H9 (cell line): ENCODE measurements at regions not wholly inside any gene's neighbourhood (a gene's known extent, or its start where the extent isn't known, plus 50 kb on each side); places are given as distances from the start of the nearest gene placed in this dataset.

Source experiments
- DNase-seq: peaks from one replicate; pipeline ENCODE4 v3.0.0-alpha.2; 2017
- H2AFZ ChIP-seq: one replicate; pipeline ENCODE4 v1.6.1; 2013; ENCODE audit warnings: mild to moderate bottlenecking, low read length, control low read depth, moderate library complexity
- H2AK5ac ChIP-seq: 2 replicates; pipeline ENCODE4 v1.6.1; 2013; ENCODE audit warnings: low read length, control low read depth, mixed read lengths; ENCODE audit not compliant: insufficient read length
- H2BK120ac ChIP-seq: one replicate; pipeline ENCODE4 v1.6.1; 2013; ENCODE audit warnings: low read depth, mild to moderate bottlenecking, low read length, control low read depth, inconsistent platforms; ENCODE audit not compliant: poor library complexity, severe bottlenecking
- H2BK12ac ChIP-seq: 2 replicates; pipeline ENCODE4 v1.6.1; 2013; ENCODE audit warnings: low read length, control low read depth, mixed read lengths, low read depth; ENCODE audit not compliant: insufficient read length
- H2BK15ac ChIP-seq: 2 replicates; pipeline ENCODE4 v1.6.1; 2013; ENCODE audit warnings: low read depth, low read length, control low read depth
- H2BK20ac ChIP-seq: one replicate; pipeline ENCODE4 v1.6.1; 2013; ENCODE audit warnings: low read depth, mild to moderate bottlenecking, low read length, control low read depth, inconsistent platforms; ENCODE audit not compliant: poor library complexity, severe bottlenecking
- H2BK5ac ChIP-seq: 2 replicates; pipeline ENCODE4 v1.6.1; 2013; ENCODE audit warnings: low read length, control low read depth, mixed read lengths; ENCODE audit not compliant: insufficient read length
- H3K14ac ChIP-seq: 2 replicates; pipeline ENCODE4 v1.6.1; 2013; ENCODE audit warnings: low read length, control low read depth; ENCODE audit not compliant: insufficient read depth
- H3K18ac ChIP-seq: 2 replicates; pipeline ENCODE4 v1.6.1; 2013; ENCODE audit warnings: low read depth, mild to moderate bottlenecking, mixed read lengths, low read length, control low read depth; ENCODE audit not compliant: insufficient read length
- H3K23ac ChIP-seq: 2 replicates; pipeline ENCODE4 v1.6.1; 2013; ENCODE audit warnings: low read length, control low read depth, mixed read lengths, low read depth; ENCODE audit not compliant: insufficient read length
- H3K23me2 ChIP-seq: 2 replicates; pipeline ENCODE4 v1.6.1; 2013; ENCODE audit warnings: low read depth, mild to moderate bottlenecking, mixed read lengths, low read length, control low read depth; ENCODE audit not compliant: insufficient read length, poor library complexity, severe bottlenecking
- H3K27ac ChIP-seq: 2 replicates; pipeline ENCODE4 v1.5.1; 2013; ENCODE audit warnings: low read length, control low read depth, mixed read lengths, low read depth; ENCODE audit not compliant: insufficient read length
- H3K27me3 ChIP-seq: 2 replicates; pipeline ENCODE4 v1.6.1; 2013; ENCODE audit warnings: low read length, control low read depth, inconsistent platforms; ENCODE audit not compliant: insufficient read depth
- H3K4ac ChIP-seq: 2 replicates; pipeline ENCODE4 v1.6.1; 2013; ENCODE audit warnings: low read depth, mild to moderate bottlenecking, control low read depth, inconsistent platforms, low read length, moderate library complexity
- H3K4me1 ChIP-seq: 2 replicates; pipeline ENCODE4 v1.6.1; 2013; ENCODE audit warnings: low read length, control low read depth, inconsistent platforms; ENCODE audit not compliant: insufficient read depth
- H3K4me2 ChIP-seq: 2 replicates; pipeline ENCODE4 v1.6.1; 2013; ENCODE audit warnings: low read length, control low read depth, mixed read lengths; ENCODE audit not compliant: insufficient read length, insufficient read depth
- H3K56ac ChIP-seq: 2 replicates; pipeline ENCODE4 v1.6.1; 2013; ENCODE audit warnings: low read depth, mild to moderate bottlenecking, mixed read lengths, low read length, control low read depth; ENCODE audit not compliant: insufficient read length
- H3K79me1 ChIP-seq: 2 replicates; pipeline ENCODE4 v1.6.1; 2013; ENCODE audit warnings: low read depth, mild to moderate bottlenecking, moderate library complexity, low read length, control low read depth, inconsistent platforms; ENCODE audit not compliant: insufficient read depth, poor library complexity, severe bottlenecking
- H3K79me2 ChIP-seq: 2 replicates; pipeline ENCODE4 v1.6.1; 2013; ENCODE audit warnings: low read length, control low read depth, inconsistent platforms; ENCODE audit not compliant: insufficient read depth
- H3K9ac ChIP-seq: 2 replicates; pipeline ENCODE4 v1.6.1; 2013; ENCODE audit warnings: low read length, control low read depth, mixed read lengths; ENCODE audit not compliant: insufficient read length; ENCODE audit errors: extremely low read depth
- H3K9me3 ChIP-seq: one replicate; pipeline ENCODE4 v1.6.1; 2013; ENCODE audit warnings: low read depth, low read length, inconsistent platforms; ENCODE audit not compliant: control insufficient read depth
- H3T11ph ChIP-seq: one replicate; pipeline ENCODE4 v1.6.1; 2013; ENCODE audit warnings: mild to moderate bottlenecking, low read length, control low read depth, inconsistent platforms
- H4K20me1 ChIP-seq: one replicate; pipeline ENCODE4 v1.6.1; 2013; ENCODE audit not compliant: control insufficient read depth, insufficient read length, insufficient read depth
- H4K5ac ChIP-seq: 2 replicates; pipeline ENCODE4 v1.6.1; 2013; ENCODE audit warnings: low read depth, mild to moderate bottlenecking, mixed read lengths, low read length, control low read depth; ENCODE audit not compliant: insufficient read length
- H4K8ac ChIP-seq: replicated peaks from 2 replicates; pipeline ENCODE4 v1.6.1; 2013; ENCODE audit warnings: low read length, control low read depth, mixed read lengths, low read depth; ENCODE audit not compliant: insufficient read length
- H4K91ac ChIP-seq: 2 replicates; pipeline ENCODE4 v1.6.1; 2013; ENCODE audit warnings: low read depth, mild to moderate bottlenecking, moderate library complexity, mixed read lengths, low read length, control low read depth; ENCODE audit not compliant: insufficient read length
- H3K27ac Mint-ChIP-seq, 3 experiments: 2 replicates in 2 of 3; 3 replicates in 1 of 3; pipeline ENCODE4 v1.8.0; 2020 to 2021; ENCODE audit warnings: mixed read lengths in 3 of 3, mild to moderate bottlenecking in 1 of 3, moderate library complexity in 1 of 3
- H3K27me3 Mint-ChIP-seq: 2 replicates; pipeline ENCODE4 v1.8.0; 2021; ENCODE audit warnings: low read depth, mild to moderate bottlenecking, moderate library complexity, mixed read lengths
- H3K36me3 Mint-ChIP-seq, 3 experiments: 2 replicates in 2 of 3; 3 replicates in 1 of 3; pipeline ENCODE4 v1.8.0; 2020 to 2021; ENCODE audit warnings: low read depth in 3 of 3, mixed read lengths in 3 of 3; ENCODE audit not compliant: insufficient read depth in 1 of 3
- H3K4me1 Mint-ChIP-seq, 2 experiments: 2 replicates each; pipeline ENCODE4 v1.8.0; 2020; ENCODE audit warnings: mixed read lengths in 2 of 2
- H3K4me3 Mint-ChIP-seq, 2 experiments: 2 replicates in 1 of 2; 3 replicates in 1 of 2; pipeline ENCODE4 v1.8.0; 2020 to 2021; ENCODE audit warnings: mild to moderate bottlenecking in 2 of 2, mixed read lengths in 2 of 2, moderate library complexity in 1 of 2
- H3K9me3 Mint-ChIP-seq, 2 experiments: 2 replicates in 1 of 2; 3 replicates in 1 of 2; pipeline ENCODE4 v1.8.0; 2020; ENCODE audit warnings: mild to moderate bottlenecking in 2 of 2, mixed read lengths in 2 of 2, moderate library complexity in 1 of 2
- CTCF ChIP-seq: fragments of 200-600 bp; sonication (generic); conservative IDR thresholded peaks from 3 replicates; pipeline ENCODE4 v1.8.0; 2021; ENCODE audit warnings: antibody characterized with exemption, mild to moderate bottlenecking
- WGBS: extraction: QIAGEN DNeasy Blood & Tissue Kit; methylation state at CpG from one replicate; pipeline ENCODE4 v1.1.7; 2013; ENCODE audit warnings: missing lambda C conversion rate, low lambda C conversion rate, mixed read lengths; ENCODE audit not compliant: insufficient read length; ENCODE audit errors: extremely low coverage; 5-methylcytosine and 5-hydroxymethylcytosine counted together

DNA sequence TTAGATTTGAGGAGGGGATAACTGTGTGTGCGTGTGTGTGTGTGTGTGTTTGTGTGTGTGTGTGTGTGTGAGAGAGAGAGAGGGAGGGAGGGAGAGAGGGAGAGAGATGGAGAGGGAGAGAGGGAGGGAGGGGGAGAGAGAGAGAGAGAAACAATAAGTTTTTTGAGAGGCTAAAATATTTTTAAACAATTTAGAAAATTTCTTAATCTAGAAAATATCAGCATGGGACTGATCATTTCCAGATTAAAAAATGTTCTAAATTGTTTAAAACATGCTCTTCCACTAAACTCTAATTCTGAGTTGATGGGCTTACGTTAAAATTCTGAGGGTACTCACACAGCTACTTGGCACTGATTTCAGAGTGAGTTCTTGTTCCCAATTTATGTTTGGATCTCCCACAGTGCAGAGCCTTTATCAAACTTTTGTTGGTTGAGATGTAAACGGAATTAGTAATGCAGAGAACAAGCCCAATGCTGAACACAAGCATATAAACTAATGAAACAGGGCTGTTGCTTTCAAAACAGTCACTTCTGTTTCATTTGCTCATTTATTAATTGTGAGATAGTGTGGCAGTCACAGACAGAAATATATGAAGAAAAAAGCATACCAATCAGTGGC lies 73.4 kb upstream of the RGS2 start:
- Histone ChIP-seq H3K18ac (no peak overlapping the region), H3K27me3 (no peaks in the 10 kb centered on the region), H4K91ac (no peak overlapping the region), H3T11ph (no peak overlapping the region), H3K23ac (no peak overlapping the region), H3K79me1 (no peaks in the 10 kb centered on the region), H3K23me2 (no peaks in the 10 kb centered on the region), H3K79me2 (no peaks in the 10 kb centered on the region), H2BK120ac (no peak overlapping the region), H4K20me1 (no peaks in the 10 kb centered on the region), H3K27ac (no peak overlapping the region), H2BK12ac (no peak overlapping the region), H3K9ac (no peak overlapping the region), H3K4ac (no peak overlapping the region), H3K9me3 (no peaks in the 10 kb centered on the region), H4K5ac (no peak overlapping the region), H2AFZ (no peak overlapping the region), H2AK5ac (no peak overlapping the region), H2BK5ac (no peak overlapping the region), H4K8ac (no peak overlapping the region), H3K4me1 (no peaks in the 10 kb centered on the region), H2BK15ac (no peak overlapping the region), H3K56ac (no peak overlapping the region), H2BK20ac (no peak overlapping the region), H3K14ac (no peak overlapping the region), H3K4me2 (no peak overlapping the region)
- WGBS = no CpG with 5 or more reads among the region's 3 CpGs
- TF ChIP-seq CTCF = no peak
- H3K4me3 Mint-ChIP-seq = no peak overlapping the region
- peaks cover 0 to 2% of the 10 kb centered on the region in 2 experiments; a peak in 2 of 5 replicates for H3K9me3 Mint-ChIP-seq
- H3K27ac Mint-ChIP-seq = no peak overlapping the region
- peaks cover 0 to 6% (median 0%) of the 10 kb centered on the region in 3 experiments; a peak in 1 of 7 replicates for H3K36me3 Mint-ChIP-seq
- H3K27me3 Mint-ChIP-seq = no peaks in the 10 kb centered on the region
- no peaks in the 10 kb centered on the region for H3K4me1 Mint-ChIP-seq
- DNase-seq = no peak
